Hepatocyte (in vitro differentiated cells): ENCODE measurements at regions not wholly inside any gene's neighbourhood (a gene's known extent, or its start where the extent isn't known, plus 50 kb on each side); places are given as distances from the start of the nearest gene placed in this dataset.

Experiments used
- CTCF ChIP-seq: fragments of 200-600 bp; sonication (generic); IDR thresholded peaks from 2 replicates; pipeline ENCODE4 v1.5.1; 2016; ENCODE audit warnings: antibody characterized with exemption, mild to moderate bottlenecking; ENCODE audit not compliant: poor library complexity
- EZH2 ChIP-seq: fragments of 200-600 bp; sonication (generic); IDR thresholded peaks from 2 replicates; pipeline ENCODE4 v1.6.1; 2016; ENCODE audit warnings: antibody characterized with exemption, mild to moderate bottlenecking, borderline replicate concordance

GRCh38 chr2:146119586-146119985 lies 1599.7 kb upstream of the ZEB2 start:
- TF ChIP-seq CTCF (no peak), EZH2 (no peak)
